Activated B cell treated with CpG ODN at 0.5 μM for 24 hours (primary cell): ENCODE measurements at regions not wholly inside any gene's neighbourhood (a gene's known extent, or its start where the extent isn't known, plus 50 kb on each side); places are given as distances from the start of the nearest gene placed in this dataset.

ENCODE experiments used
- ATAC-seq: fragments of 200-7000 bp; cut with Tn5 transposase; one replicate; pipeline ENCODE4 v1.10.0; 2021; ENCODE audit warnings: low read depth, mild to moderate bottlenecking, moderate library complexity
- CTCF ChIA-PET: fragments of 350-600 bp; sonication (Branson Sonifier 250); formaldehyde crosslinking; loops from one replicate; lab custom pipeline; 2021; ENCODE audit warnings: antibody characterized with exemption; lab: Charles Lee
- POLR2A ChIA-PET: fragments of 350-600 bp; sonication (Branson Sonifier 250); formaldehyde crosslinking; loops from one replicate; lab custom pipeline; 2021; ENCODE audit warnings: antibody characterized with exemption; lab: Charles Lee
- DNase-seq: peaks from one replicate; pipeline ENCODE4 v3.0.0; 2022
- H3K27ac Mint-ChIP-seq: one replicate; pipeline ENCODE4 v1.8.0; 2020; ENCODE audit warnings: mixed read lengths
- H3K27me3 Mint-ChIP-seq: one replicate; pipeline ENCODE4 v1.8.0; 2021; ENCODE audit warnings: mixed read lengths
- H3K36me3 Mint-ChIP-seq: one replicate; pipeline ENCODE4 v1.8.0; 2021; ENCODE audit warnings: low read depth, mixed read lengths
- H3K4me1 Mint-ChIP-seq: one replicate; pipeline ENCODE4 v1.8.0; 2021; ENCODE audit warnings: mixed read lengths
- H3K4me3 Mint-ChIP-seq: one replicate; pipeline ENCODE4 v1.8.0; 2020; ENCODE audit warnings: mild to moderate bottlenecking, mixed read lengths
- H3K9me3 Mint-ChIP-seq: one replicate; pipeline ENCODE4 v1.8.0; 2020; ENCODE audit warnings: mixed read lengths
- CTCF ChIP-seq: fragments of 200-600 bp; IDR thresholded peaks from one replicate; pipeline ENCODE4 v1.8.0; 2022; ENCODE audit warnings: antibody characterized with exemption, mild to moderate bottlenecking
- intact Hi-C: fragments of 100-400 bp; cut with micrococcal nuclease; formaldehyde crosslinking; loops from one replicate; pipeline ENCODE4 v1.15.1; 2024

- CTCF ChIA-PET: no interaction called here
- ATAC-seq: no peak
- intact Hi-C loops: no loop called here
- no peaks in the 10 kb centered on the region for H3K36me3 Mint-ChIP-seq
- no peak overlapping the region for H3K27ac Mint-ChIP-seq
- no peak for DNase-seq
- POLR2A ChIA-PET: no interaction called here
- TF ChIP-seq CTCF: no peak
- H3K4me3 Mint-ChIP-seq: no peak overlapping the region
- no peaks in the 10 kb centered on the region for H3K4me1 Mint-ChIP-seq
- peaks cover 9% of the 10 kb centered on the region for H3K27me3 Mint-ChIP-seq
- H3K9me3 Mint-ChIP-seq: peaks cover 5% of the 10 kb centered on the region
Measured at GRCh38 chr5:169458221-169458620, 125.4 kb upstream of the SPDL1 start.

GRCh38 chr5:169450464-169450863 is 133.1 kb upstream of the SPDL1 start:
- CTCF ChIA-PET: no interaction called here
- ATAC-seq (no peak), DNase-seq (no peak)
- H3K36me3 Mint-ChIP-seq: no peaks in the 10 kb centered on the region
- POLR2A ChIA-PET: no interaction called here
- no peak overlapping the region for H3K27ac Mint-ChIP-seq
- peaks cover 4% of the 10 kb centered on the region for H3K27me3 Mint-ChIP-seq
- intact Hi-C loops: no loop called here
- H3K4me1 Mint-ChIP-seq: no peaks in the 10 kb centered on the region
- no peak for TF ChIP-seq CTCF
- H3K4me3 Mint-ChIP-seq: no peak overlapping the region
- H3K9me3 Mint-ChIP-seq: peaks cover 5% of the 10 kb centered on the region

GRCh38 chr5:169448826-169449225 is 134.7 kb upstream of the SPDL1 start:
- intact Hi-C loops: no loop called here
- no peaks in the 10 kb centered on the region for H3K4me1 Mint-ChIP-seq
- H3K27me3 Mint-ChIP-seq: no peaks in the 10 kb centered on the region
- H3K4me3 Mint-ChIP-seq: no peak overlapping the region
- no peak for TF ChIP-seq CTCF
- POLR2A ChIA-PET: no interaction called here
- DNase-seq (no peak), ATAC-seq (no peak)
- H3K27ac Mint-ChIP-seq: no peak overlapping the region
- no peaks in the 10 kb centered on the region for H3K36me3 Mint-ChIP-seq
- CTCF ChIA-PET: no interaction called here
- no peaks in the 10 kb centered on the region for H3K9me3 Mint-ChIP-seq

GRCh38 chr5:169445191-169445590 is 138.4 kb upstream of the SPDL1 start:
- no peak overlapping the region for H3K27ac Mint-ChIP-seq
- intact Hi-C loops: no loop called here
- ATAC-seq: no peak
- peaks cover 2% of the 10 kb centered on the region for H3K27me3 Mint-ChIP-seq
- no peaks in the 10 kb centered on the region for H3K36me3 Mint-ChIP-seq
- no peak overlapping the region for H3K4me3 Mint-ChIP-seq
- TF ChIP-seq CTCF: no peak
- H3K4me1 Mint-ChIP-seq: no peaks in the 10 kb centered on the region
- no peak for DNase-seq
- ChIA-PET POLR2A (no interaction called here), CTCF (no interaction called here)
- no peaks in the 10 kb centered on the region for H3K9me3 Mint-ChIP-seq

- no peaks in the 10 kb centered on the region for H3K36me3 Mint-ChIP-seq
- CTCF ChIA-PET: no interaction called here
- peaks cover 5% of the 10 kb centered on the region for H3K27me3 Mint-ChIP-seq
- ATAC-seq (no peak), DNase-seq (no peak)
- intact Hi-C loops: no loop called here
- H3K4me1 Mint-ChIP-seq: no peaks in the 10 kb centered on the region
- POLR2A ChIA-PET: no interaction called here
- H3K27ac Mint-ChIP-seq: no peak overlapping the region
- TF ChIP-seq CTCF: no peak
- no peaks in the 10 kb centered on the region for H3K9me3 Mint-ChIP-seq
- no peak overlapping the region for H3K4me3 Mint-ChIP-seq
Measured at GRCh38 chr5:169442913-169443784, 140.4 kb upstream of the SPDL1 start.
